ENCODE measurements at regions not wholly inside any gene's neighbourhood (a gene's known extent, or its start where the extent isn't known, plus 50 kb on each side); places are given as distances from the start of the nearest gene placed in this dataset.

DNA sequence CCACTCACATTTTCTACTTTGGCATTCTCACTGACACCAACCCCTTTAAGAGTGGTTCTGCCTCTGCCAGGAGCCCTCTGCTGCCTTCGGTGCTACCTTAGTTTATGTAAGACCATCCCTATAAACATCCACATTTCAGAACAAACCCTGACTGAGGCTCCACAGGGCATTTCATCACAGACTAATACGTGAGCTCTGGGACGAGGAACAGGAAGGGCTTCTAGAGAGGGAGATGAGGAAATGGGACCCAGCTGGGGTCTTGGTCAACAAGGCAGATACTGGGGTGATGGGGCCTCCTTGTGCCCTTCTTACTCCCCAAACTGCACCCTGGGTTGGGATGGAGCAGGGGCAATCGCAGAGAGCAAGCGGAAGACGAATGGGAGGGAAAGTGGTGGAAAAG is 86.5 kb upstream of the FYN start:
- no peak for DNase-seq

DNA sequence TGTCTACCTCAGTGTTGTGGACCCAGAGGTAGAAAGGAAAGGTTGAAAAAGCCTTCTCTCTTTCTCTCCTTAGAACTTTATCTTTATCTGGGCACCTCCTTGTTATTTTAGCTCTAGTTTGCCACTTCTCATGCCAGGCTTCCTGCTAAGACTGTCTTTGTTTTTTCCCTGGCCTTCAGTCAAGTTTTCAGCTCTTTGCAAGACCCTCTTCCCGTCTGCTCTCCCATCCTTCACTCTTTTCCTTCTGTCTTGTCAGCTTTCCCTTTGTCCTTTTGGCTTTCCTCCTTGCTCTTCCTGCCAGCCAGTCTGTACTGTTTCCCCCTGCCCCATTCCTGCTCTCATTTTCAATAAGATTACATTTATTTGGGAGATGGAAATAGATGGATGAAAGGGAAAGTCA is 86.8 kb upstream of the CCN6 start:
- no peak for DNase-seq

DNA sequence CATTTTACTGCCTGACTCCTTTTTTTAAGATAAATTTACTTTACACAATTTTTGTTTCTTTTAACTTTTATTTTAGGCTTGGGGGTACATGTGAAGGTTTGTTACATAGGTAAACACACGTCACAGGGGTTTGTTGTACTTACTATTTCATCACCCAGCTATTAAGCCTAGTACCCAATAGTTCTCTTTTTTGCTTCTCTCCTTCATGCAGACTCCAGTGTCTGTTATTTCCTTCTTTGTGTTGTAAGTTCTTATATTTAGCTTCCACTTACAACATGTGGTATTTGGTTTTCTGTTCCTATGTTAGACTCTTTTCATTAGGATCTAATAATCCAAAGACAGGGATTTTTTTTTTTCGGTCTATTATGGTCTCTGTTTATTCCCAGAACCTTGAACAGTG is 83.5 kb upstream of the CCN6 start:
- DNase-seq: no peak

DNA sequence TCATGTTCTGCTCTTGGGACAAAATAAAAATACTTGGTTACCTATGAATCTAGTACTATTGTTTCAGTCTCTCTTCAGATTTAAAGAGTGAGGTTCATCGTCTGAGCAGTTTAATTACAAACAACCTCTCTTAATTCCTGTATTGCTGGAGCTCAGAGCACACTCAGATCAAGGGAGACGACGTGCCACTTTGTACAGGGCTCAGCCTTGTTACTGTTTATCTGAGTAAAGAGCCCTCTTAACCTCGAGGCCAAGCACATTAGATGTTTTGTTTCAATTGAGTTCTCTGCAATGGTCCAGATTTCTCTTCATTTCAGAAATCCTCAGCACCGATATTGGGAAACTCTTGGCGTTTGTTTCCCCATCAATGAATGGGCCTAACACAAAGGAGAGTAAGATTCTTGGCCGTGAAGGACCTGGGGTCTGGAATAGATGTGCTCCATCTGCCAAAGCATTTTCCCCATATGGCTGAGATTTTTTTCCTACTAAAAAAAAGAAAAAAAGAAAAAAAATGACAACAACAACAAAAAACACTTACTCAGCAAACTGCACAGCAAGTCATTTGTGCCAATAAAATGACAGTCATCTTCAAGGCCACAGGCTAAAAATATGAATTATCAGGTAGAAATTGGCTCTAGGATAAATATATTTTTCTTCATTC is 82.6 kb upstream of the CCN6 start:
- no peak for DNase-seq

DNA sequence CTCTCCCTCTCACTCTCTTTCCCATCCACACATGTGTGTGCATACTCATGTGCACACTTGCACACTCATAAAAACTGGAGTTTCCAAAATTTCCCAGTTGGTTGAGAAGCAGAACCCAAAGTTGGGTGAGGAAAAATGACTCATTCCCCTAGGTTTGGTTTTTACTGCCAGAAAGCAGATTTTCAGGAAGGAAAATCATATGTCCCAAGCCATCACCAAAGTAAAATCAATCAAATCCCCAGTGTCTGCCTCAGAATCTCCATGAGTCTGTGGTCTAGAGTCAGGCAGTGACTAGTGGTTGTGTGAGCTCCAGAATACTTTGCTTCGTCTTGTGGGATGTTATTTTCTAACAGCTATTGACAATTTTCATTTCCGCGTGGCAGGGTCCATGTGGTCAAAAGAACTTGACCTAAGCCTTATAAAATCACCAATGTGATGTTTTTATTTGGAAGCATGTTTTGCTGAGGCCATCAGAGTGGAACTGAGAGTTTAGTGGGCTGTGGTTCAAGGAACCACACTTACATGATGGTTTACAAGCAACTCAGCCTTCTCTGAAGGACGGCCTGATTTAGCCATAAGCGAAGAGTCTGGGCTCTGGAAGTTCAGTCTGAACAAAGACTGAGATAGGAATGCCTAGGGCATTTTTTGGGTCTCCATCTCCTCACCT is 81.9 kb upstream of the CCN6 start:
- DNase-seq: no peak

DNA sequence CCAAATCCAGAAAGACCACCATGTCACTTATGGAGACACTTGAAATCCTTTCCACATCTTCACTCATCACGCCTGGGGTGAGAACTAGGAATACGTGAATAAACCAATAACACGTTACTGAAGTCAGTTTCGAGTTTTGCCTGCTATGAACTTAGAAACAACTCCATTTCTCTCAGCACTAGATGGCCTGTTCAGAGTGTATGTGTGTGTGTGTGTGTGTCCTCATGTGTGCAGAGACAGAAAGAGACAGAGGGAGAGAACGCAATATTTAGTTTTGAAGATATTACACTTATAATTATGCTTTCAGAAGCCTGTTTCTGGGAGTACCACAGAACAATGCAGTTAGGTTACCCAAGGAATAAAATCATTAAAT is 81.2 kb upstream of the CCN6 start:
- no peak for DNase-seq

DNA sequence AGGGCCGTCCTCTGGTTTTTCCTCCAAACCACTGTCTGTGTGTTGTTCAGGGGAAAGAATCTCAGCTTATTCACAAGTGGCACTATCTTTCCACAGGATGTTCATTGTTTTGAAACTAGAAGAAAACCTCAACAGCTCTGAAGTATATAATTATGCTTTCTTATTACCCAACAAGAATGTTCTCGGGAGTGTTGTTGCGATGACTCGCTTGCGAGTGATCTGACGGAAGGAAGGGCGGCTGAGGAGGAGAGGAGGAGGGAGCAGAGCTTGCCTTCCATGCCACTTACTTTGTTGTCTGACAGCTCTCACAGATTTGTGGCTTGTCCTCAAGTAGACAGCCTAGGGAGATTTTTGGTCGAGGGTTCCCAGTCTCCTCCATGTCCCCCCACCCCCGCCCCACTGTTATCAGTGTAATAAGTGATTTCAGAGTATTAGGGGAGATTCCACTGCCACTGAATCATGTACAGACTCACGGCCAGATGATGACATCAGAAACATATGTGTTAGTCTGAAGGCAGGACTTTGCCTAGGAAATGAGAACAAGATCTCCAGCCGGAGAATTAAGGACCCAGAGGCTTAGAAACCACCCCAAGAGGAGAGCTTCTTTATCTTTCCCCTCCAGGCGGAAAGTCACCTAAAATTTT is 80.7 kb upstream of the CCN6 start:
- DNase-seq: no peak

DNA sequence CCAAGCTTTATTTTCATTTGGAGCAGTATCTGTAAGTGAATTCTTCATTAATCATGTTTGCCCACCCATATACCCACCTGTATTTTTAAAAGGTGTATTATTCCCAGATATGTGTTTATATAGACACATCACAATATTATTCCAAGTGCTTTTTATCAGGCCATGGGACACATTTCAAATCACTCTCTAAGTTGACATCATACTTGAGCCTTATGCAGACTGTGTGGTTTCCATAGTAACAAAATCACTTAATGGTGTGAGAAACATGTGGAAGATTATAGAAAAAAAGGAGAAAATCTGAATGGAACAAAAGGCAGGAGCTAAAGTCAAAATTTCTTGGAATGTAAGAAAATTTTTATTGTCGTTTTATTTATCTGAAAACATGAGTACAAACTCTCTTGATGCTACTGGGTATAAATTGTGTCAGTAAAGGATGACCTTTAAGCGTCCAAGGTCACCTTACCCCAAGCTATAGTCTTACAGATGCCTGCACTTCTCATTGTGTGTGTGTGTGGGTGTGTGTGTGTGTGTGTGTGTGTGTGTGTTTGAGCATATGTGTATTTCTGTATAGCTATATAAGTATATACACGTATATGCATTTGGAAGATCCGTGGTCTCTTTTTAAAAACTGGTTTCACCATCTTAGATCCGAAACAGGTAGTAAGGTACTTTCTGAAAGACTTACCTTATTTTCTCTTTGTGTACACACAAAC is 79.8 kb upstream of the CCN6 start:
- no peak for DNase-seq

DNA sequence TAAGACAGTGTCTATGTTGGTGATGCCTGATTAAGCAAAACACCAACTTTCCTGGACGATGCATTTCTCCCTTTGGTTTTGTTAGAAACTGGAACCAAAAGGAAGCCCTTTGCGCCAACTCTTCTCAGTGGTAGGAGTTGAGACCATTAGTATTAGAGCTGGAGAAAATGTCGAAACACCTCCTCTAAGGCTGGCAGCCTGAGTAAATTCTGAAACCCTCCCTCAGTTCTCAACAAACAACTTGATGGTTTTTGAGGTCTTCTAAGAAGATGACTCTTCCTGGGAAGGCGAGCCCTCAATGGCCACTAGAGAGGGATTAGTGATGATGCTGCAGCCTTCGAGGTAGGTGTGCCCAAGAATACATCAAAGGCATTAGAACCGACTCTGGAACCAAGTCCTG is 78.4 kb upstream of the CCN6 start:
- no peak for DNase-seq

DNA sequence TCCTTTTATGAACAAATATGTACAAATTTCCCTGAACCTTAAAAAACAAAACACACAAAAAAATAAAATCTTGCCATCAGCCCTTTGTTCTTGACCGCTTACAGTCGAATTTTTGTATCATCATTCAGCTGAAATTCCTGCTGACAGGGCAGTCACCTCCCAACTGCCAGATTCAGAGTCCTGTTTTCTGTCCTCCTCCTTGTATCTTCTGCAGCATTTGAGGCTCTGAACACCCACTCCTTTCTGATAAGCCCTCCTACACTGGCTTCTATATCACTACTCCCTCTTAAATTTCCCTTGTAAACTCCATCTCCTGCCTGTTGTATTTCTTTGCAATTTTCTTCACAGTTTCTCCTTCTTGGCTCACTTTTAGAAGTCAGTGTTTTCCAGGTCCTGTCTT is 77.8 kb upstream of the CCN6 start:
- no peak for DNase-seq

DNA sequence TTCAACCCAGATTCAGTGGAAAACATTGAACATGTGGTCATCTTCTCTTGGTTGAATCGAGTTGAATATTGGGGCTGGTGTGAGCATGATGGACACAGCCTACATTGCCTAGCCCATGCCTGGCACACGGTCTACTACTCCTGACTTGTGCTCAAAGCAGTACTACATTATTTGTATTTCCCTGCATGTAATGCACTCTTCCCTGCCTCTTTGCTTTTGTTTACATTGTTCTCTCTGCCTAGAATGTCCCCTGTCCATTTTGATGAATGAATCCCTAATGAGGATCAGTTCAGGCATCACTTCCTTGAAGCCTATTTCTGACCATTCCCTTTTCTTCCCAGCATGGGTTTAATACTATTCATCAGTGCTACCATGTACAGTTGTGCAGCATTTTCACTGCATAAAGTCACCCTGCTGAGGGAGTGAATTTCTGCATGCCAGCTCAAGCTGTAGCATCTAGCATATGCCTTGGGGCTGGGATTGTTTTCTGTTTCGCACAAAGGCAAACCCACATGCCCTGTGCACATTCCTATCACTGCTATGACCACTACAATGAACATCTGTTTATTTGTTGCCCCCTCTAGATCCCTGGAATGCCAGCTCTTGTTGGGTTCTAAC is 75.3 kb upstream of the CCN6 start:
- no peak for DNase-seq

DNA sequence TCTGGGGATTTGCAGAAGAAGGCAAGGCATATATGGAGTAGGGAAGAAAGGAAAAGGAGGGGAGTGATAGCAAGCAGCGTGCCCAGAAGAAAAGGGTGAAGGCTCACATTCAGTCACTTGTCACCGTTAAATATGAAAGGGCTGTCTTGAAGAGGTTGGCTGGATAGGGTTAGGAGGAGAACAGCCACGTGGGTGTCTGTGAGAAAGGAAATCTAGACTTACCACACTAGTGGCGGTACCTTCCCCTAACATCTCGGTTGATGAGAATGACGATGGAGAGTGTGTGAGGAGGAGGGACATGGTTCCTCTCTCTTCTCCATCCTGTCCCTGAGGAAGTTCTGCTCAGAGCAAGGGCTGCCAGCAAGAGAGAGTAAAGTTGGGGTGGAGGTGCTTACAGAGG is 74.3 kb upstream of the CCN6 start:
- no peak for DNase-seq

DNA sequence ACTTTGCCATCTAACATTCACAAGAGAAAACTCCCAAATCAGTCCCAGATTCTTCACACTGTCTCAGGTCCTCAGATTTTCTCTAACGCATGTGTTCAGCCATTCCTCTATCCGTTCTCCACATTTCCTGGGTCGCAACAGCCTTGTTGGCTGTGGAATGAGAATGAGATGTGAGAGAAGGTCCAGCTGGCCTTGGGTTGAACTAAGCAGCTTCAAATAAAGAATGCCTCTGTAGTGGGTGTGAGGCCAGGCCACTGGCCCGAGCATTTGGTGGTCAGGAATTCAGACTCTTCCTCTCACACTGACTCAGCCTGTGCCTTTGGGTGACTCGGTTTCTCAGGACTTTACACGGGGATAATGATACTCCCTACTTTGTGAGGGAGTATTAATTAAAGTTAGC is 73.8 kb upstream of the CCN6 start:
- DNase-seq: no peak

DNA sequence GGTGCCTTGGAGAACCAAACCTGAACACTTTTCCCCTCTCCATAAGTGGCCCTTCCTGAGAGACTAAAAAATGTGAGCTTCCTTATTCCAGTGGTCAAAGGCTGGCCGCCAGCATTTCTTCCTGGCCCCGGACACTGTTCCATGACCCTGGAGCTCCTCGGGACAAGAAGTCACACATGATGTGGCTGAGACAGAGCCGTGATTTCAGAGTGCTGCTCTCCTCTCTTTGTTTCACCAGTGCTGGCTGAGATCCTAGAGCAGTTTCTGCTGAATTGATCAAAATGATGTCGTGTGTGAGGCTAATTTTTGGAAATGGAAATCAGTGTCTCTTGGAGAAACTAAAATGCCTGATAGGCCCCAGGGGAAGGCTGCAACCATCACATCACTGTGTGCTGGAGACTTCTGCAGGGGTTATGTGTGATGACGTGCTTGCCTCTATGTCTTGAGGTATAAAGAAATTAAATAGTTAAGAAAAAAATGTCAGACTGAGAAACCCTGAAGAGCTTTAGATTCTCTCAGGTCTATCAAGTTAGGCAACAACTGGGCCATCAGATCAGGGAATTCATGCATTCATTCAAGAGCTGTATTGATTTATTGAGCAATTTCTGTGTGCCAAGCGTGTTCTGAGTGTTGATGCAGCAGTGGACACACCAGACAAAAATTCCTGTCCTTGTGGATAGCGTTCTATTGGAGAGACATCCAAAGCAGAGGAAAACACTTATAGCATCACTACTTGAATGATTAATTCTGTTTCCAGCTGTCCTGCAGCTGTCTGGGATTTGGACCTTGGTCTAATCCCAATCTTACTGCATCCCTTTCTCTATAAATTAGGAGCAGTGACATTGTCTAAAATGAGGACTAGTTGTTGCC is 72.7 kb upstream of the CCN6 start:
- DNase-seq: no peak

DNA sequence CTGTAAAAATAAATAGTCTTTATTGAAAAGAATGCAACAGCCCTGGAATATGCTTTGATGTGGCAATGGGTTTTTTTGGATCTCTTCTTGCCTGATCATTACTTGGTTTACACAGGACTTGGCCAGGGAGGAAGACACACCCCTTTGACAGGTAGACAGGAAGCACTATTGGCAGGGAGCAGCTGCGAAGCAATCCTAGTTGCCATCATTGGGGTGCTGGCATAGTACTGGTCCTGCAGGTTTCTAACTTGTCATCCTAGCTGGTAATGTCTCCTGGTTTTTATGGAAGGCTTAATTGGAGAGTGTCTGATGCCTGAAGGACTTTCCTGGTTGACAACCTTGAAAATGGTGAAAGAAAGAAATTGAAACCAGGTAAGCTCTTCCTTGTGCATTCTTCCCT is 71.2 kb upstream of the CCN6 start:
- no peak for DNase-seq

DNA sequence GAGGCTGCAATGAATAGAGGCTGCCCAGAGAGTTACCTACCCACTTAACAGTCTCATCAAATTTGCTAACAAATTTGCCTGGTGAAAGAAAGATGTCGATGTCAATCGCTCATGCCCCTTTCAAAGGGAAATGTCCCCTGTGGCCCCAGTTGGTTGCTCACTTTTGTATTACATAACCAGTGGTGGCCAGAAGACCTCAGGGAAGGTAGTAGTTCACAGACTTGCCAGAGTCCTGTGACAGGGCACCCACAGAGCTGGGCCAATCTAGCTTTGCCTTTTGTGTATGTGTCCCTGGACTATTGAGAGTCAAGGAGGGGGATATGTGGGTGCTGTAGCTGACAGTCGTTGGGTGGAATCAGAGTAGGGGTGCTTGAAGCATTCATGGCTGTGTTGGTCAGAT is 70.7 kb upstream of the CCN6 start:
- no peak for DNase-seq

DNA sequence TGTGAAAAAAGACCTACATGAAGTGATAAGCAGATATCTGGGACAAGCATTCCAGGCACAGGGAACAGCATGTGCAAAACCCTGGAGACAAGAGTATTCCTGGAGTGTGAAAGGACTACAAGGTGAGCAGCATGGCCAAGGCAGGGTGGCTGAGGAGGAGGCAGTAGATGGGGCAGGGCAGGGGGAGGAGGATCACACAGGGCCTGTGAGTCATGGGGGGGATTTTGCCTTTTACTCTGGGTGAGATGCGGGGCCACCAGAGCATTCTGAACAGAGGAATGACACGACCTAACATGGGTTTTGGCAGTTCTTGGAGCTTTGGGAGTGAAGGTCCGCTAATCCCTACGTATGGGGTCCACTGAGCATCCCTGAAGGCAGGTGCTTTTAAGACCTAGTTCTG is 69.8 kb upstream of the CCN6 start:
- DNase-seq: no peak

DNA sequence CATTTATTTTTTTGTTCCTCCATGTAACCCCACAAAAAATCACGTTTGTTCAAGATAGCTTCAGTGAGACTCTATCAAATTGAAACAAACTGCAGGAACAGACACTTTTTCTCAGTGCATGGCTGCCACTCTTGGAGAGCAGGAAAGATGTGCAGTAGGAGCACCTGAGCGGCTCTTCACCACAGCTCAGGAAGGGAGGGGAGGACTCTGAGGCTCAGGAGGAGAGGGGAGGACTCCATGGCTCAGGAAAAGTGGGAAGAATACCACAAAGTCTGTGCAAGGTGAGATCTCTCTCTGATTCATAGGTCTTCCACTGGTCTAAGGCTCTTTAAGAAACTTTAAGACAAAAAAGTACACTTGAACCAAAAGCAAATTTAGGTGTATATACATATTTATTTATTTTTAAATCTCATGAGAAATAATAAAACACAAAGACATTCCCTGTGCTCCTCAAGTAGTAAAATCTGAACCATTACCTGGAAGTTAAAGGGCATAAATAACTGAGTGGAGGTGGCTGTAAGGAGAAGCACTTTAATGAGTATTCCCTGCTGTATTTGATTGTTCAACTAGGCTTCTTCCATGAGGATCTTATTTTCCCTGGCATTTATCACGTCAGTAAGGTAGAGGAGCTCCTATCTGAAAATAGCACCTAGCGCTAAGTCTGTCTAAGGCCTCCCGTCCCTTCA is 69.2 kb upstream of the CCN6 start:
- no peak for DNase-seq

DNA sequence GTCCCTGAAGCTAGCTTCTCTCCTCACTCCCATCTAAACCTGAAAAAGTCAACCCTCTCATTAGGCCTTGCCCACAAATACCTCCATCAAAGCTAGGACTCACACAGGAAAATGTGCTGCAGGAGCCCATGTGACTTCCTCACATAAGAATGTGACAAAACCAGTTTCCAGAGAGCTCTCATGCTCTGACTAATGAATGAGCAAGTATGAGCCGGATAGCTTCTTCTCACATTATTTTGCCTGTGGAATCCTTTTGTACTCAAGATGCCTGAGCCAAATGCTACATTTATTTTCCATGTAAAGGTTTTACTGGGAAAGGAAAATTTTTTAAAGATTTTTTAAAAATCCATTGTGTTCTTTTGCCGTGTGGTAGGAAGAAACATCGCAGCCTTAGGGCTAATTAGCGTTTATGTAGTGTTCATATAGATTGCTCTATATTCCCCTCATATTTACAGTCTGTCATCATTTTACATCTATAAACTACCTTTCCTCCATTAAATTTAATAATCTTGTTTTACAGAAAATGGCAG is 68.6 kb upstream of the CCN6 start:
- DNase-seq: no peak

DNA sequence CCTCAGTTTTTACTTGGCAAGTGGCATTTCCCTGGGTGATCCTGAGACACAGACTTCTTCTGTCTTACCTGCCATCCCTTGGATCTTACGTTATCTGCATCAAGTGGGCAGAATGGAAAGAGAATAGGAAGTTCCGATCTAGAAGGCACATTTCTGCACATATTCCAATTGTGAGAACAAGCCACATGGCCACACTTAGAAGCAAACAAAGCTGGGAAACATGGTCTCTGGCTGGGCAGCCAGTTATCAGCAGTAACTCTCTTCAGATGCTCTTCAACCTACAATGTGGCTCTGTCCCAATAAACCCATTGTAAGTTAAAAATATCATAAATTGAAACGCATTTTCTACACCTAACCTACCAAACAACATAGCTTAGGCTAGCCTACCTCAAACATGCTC is 67.3 kb upstream of the CCN6 start:
- DNase-seq: no peak

DNA sequence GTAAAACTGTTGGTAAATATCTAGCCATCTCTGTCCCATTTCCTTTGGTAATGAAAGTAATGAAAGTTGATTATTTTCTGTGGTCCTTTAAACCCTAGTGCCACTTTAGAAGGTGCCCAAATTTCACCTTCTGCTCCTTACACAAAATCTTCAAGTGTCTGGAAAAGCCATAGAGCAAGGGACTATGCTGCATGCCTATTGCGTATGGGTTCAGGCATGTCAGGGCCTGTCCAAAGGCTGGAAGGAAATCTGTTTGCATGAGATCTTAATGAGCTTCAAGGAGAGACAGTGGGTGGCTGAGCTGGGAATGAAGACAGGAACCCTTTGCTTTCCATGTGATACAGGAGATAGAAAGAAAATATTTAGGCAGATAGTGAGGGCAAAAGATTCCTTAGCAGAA is 66.6 kb upstream of the CCN6 start:
- DNase-seq: no peak

DNA sequence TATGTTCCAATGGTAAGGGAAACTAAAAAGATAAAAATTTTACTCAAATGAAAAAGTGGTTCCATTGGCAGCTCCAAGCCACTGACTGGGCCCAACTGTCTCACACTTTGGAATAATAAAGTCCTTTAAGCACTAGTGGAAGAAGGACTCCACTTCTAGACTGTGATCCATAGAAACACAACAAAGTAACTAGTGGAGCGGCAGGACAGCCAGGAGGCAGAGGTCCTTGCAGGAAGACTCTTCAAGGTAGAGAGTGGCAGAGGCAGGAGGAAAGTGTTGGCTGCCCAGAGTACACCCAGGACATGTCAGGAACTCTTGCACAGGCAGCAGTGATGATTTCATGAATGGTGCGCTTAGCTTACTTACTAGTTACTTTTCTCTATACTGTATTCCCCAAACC is 65.0 kb upstream of the CCN6 start:
- DNase-seq: no peak
